NCI-H1092 treated with DMSO at 0.1 percent for 48 hours (cell line): ENCODE measurements at regions not wholly inside any gene's neighbourhood (a gene's known extent, or its start where the extent isn't known, plus 50 kb on each side); places are given as distances from the start of the nearest gene placed in this dataset.

Source experiments
- DNase-seq: peaks from one replicate; lab custom pipeline; 2025; lab: John Stamatoyannopoulos, UW

DNA sequence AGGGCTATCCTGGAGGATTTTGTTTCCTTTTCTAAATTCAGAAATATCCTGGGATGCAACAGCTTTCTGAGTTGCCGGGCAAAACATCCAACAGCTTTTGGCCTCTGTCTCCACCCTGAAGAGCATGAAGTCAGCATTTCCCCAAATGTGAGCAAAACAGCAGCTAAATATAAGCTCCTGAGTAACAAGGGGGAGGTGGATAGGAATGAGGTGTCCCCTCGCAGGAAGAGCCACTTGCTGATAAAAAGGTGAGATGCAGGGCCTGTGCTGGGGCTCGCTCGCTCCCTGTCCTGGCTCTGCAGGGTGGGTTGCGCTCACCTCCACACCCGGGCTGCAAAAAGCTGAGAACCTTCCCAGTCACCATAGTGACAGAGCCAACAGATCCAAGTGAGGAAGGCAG lies 264.3 kb downstream of the ZEB1 start:
- DNase-seq, result no peak

DNA sequence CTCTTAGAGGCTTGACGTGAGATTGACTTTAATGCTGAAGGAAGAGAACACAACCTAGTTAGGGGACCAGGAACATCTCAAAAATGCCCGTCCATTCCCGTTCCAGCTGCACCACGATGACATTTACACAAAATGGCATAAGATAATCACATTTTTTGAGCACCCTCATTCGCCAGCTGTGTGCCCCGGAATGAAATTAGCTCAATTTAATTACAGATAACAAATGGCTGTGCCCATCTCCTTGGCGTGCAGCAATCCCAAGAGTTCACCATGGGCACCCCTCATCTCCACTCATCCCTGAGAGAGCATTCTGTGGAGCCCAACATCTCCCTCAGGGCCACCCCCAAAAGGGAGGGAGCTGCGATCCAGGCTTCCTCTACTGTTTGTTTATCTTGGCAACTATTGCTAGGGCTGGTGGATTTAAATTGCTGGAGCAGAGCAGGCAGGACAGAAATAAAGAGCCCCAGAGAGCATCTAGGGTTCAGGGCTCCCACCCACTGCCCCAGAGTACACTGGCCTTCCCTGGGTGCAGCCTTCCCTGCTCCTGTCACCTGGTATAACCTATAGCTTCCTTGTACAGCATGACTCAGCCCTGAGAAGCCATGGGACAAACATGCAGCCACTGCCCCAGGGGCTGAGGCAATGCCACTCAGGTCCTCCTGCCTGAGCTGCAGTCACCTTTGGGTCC lies 263.5 kb downstream of the ZEB1 start:
- DNase-seq, result peak; percentile 7

DNA sequence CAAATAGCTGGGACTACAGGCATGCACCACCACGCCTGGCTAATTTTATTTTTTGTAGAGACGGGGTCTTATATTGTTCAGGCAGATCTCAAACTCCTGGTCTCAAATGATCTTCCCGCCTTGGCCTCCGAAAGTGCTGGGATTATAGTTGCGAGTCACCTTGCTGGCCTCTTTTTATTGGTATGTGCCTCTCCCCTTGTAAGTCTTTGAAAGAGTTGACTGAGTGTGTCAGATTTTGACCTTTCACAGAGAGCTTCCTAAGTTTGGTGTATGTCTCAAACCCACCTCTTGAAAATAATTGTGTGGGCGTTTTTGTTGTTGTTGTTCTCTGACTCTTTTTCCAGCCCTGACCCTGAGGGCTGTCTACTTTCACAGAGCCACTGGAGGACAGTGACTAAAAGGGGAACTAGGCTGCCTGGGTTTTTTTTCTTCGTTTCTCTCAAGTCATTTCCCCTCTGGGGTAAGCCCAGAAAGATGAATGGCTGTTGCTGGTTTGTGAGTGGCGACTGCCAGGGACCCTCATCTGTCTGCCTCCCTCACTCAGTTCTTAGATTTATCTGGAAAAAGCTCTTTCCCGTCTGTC lies 262.8 kb downstream of the ZEB1 start:
- no peak for DNase-seq

DNA sequence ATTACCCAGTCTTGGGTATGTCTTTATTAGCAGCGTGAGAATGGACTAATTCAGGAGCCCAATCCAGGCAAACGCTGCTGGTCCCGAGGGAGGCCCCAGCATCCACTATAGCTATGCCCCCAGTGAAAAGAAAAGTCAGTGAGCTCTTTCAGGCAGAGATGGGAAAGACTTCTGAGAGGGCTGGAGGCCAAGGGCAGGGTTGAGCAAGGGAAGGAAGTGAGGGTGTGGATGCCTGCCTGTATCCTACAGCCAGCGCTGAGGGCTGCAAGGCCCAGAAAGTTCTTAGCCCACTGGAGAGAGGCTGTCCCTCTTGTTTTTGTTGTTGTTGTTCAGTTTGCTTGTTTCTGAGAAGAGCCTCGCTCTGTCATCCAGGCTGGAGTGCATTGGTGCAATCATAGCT lies 261.6 kb downstream of the ZEB1 start:
- no peak for DNase-seq
